ENCODE measurements at regions not wholly inside any gene's neighbourhood (a gene's known extent, or its start where the extent isn't known, plus 50 kb on each side); places are given as distances from the start of the nearest gene placed in this dataset.

DNA sequence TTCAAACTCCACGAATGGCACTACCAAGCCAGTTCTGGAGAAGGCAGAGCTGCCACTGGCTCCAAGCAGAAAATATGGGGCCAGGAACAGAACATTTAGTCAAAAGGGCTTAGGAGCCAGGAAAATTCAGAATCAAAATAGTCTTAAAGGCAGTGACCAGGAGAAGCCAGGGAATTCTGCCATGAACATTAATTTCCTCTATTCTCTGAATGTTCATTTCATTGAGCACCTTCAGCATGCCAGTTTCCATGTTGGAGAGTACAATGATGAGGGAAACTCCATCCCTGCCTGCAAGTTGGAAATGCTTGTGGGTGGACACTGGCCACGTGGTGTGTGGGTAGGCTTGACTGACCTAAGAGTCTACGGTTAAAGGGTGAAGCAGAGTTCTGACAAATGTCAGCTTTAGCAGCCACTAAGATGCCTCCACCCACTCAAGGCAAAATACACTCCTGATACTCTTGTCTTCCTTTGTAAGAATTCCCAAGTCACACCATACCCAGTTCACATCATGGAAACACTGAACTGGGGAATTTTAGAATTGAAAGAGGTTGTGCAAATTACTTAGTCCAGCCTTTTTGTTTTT lies 190.1 kb upstream of the C1QTNF7 start:
- no peak for TF ChIP-seq NBN (IDR thresholded peaks at IDR 0.05)
- no peak for TF ChIP-seq CHD2 (IDR thresholded peaks at IDR 0.05; ENCODE audit: borderline replicate concordance, low read depth, low read length)
- TF ChIP-seq ASH2L (IDR thresholded peaks at IDR 0.05; ENCODE audit: borderline replicate concordance, low read depth) = no peak
- TF ChIP-seq, protein P1, sequence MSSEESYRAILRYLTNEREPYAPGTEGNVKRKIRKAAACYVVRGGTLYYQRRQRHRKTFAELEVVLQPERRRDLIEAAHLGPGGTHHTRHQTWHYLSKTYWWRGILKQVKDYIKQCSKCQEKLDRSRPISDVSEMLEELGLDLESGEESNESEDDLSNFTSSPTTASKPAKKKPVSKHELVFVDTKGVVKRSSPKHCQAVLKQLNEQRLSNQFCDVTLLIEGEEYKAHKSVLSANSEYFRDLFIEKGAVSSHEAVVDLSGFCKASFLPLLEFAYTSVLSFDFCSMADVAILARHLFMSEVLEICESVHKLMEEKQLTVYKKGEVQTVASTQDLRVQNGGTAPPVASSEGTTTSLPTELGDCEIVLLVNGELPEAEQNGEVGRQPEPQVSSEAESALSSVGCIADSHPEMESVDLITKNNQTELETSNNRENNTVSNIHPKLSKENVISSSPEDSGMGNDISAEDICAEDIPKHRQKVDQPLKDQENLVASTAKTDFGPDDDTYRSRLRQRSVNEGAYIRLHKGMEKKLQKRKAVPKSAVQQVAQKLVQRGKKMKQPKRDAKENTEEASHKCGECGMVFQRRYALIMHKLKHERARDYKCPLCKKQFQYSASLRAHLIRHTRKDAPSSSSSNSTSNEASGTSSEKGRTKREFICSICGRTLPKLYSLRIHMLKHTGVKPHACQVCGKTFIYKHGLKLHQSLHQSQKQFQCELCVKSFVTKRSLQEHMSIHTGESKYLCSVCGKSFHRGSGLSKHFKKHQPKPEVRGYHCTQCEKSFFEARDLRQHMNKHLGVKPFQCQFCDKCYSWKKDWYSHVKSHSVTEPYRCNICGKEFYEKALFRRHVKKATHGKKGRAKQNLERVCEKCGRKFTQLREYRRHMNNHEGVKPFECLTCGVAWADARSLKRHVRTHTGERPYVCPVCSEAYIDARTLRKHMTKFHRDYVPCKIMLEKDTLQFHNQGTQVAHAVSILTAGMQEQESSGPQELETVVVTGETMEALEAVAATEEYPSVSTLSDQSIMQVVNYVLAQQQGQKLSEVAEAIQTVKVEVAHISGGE (CRISPR knock-in tag; IDR thresholded peaks at IDR 0.05) = no peak
- TF ChIP-seq, protein P2, sequence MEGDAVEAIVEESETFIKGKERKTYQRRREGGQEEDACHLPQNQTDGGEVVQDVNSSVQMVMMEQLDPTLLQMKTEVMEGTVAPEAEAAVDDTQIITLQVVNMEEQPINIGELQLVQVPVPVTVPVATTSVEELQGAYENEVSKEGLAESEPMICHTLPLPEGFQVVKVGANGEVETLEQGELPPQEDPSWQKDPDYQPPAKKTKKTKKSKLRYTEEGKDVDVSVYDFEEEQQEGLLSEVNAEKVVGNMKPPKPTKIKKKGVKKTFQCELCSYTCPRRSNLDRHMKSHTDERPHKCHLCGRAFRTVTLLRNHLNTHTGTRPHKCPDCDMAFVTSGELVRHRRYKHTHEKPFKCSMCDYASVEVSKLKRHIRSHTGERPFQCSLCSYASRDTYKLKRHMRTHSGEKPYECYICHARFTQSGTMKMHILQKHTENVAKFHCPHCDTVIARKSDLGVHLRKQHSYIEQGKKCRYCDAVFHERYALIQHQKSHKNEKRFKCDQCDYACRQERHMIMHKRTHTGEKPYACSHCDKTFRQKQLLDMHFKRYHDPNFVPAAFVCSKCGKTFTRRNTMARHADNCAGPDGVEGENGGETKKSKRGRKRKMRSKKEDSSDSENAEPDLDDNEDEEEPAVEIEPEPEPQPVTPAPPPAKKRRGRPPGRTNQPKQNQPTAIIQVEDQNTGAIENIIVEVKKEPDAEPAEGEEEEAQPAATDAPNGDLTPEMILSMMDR (IDR thresholded peaks at IDR 0.05 in 2 of 3, conservative IDR thresholded peaks at IDR 0.05 in 1 of 3; ENCODE audit: control insufficient read depth in 2 of 3, extremely low read depth in 1 of 3, insufficient read depth in 1 of 3, low read depth in 3 of 3, low read length in 3 of 3) = no peak
- no peak for TF ChIP-seq SP1 (IDR thresholded peaks at IDR 0.05; ENCODE audit: low read depth, low read length)
- TF ChIP-seq SPI1 (IDR thresholded peaks at IDR 0.05; ENCODE audit: borderline replicate concordance, insufficient read depth, low read depth, low read length) = no peak
- no peak for TF ChIP-seq YY1 (IDR thresholded peaks at IDR 0.05; ENCODE audit: low read depth, low read length)
- TF ChIP-seq POLR2AphosphoS5 (IDR thresholded peaks at IDR 0.05; ENCODE audit: low read length) = no peak
- no peak for TF ChIP-seq RFX5 (IDR thresholded peaks at IDR 0.05; ENCODE audit: low read depth, low read length)
- TF ChIP-seq FOS (IDR thresholded peaks at IDR 0.05; ENCODE audit: borderline replicate concordance, extremely low read depth, insufficient read length) = no peak
- no peak for TF ChIP-seq ZNF24 (IDR thresholded peaks at IDR 0.05)
- TF ChIP-seq POLR2AphosphoS2 (IDR thresholded peaks at IDR 0.05; ENCODE audit: low read depth, low read length) = no peak
